Kidney (tissue), 13 donors: ENCODE measurements at regions not wholly inside any gene's neighbourhood (a gene's known extent, or its start where the extent isn't known, plus 50 kb on each side); places are given as distances from the start of the nearest gene placed in this dataset.

ENCODE experiments used
- DNase-seq, 5 donors: peaks; one replicate each; pipeline ENCODE4 v3.0.0-alpha.2; 2013 to 2020
- FAIRE-seq: peaks from 2 replicates; lab custom pipeline; 2012; peaks lifted over from hg19 to GRCh38; lab: Jason Lieb, UNC
- H3K27ac ChIP-seq, 2 donors: one replicate each; pipeline ENCODE4 v1.7.0; 2013; ENCODE audit warnings: low read depth in 2 of 2, low read length in 2 of 2, inconsistent platforms in 1 of 2
- H3K27me3 ChIP-seq: one replicate; pipeline ENCODE4 v1.7.1; 2013; ENCODE audit warnings: low read length, inconsistent platforms; ENCODE audit not compliant: control insufficient read depth, insufficient read depth
- H3K36me3 ChIP-seq, 3 donors: one replicate each; pipeline versions ENCODE4 v1.7.0 to v1.7.1; 2013; ENCODE audit warnings: low read length in 3 of 3, control low read depth in 1 of 3, inconsistent platforms in 1 of 3; ENCODE audit not compliant: insufficient read depth in 3 of 3, control insufficient read depth in 2 of 3
- H3K4me1 ChIP-seq, 3 donors: one replicate each; pipeline versions ENCODE4 v1.7.0 to v1.7.1; 2013; ENCODE audit warnings: low read length in 3 of 3, inconsistent platforms in 1 of 3, low read depth in 1 of 3; ENCODE audit not compliant: control insufficient read depth in 2 of 3, insufficient read depth in 2 of 3
- H3K4me3 ChIP-seq, 3 donors: one replicate each; pipeline versions ENCODE4 v1.7.0 to v1.8.1; 2013; ENCODE audit warnings: low read length in 3 of 3, control low read depth in 1 of 3, inconsistent platforms in 1 of 3
- H3K9ac ChIP-seq, 3 donors: one replicate each; pipeline versions ENCODE4 v1.7.0 to v1.7.1; 2013; ENCODE audit warnings: low read length in 3 of 3, control low read depth in 1 of 3, inconsistent platforms in 1 of 3
- H3K9me3 ChIP-seq, 3 donors: one replicate each; pipeline versions ENCODE4 v1.7.0 to v1.7.1; 2013; ENCODE audit warnings: low read length in 3 of 3, control low read depth in 1 of 3, inconsistent platforms in 1 of 3; ENCODE audit not compliant: control insufficient read depth in 2 of 3, insufficient read depth in 1 of 3
- CTCF ChIP-seq: IDR thresholded peaks from 3 replicates; pipeline ENCODE4 v1.5.1; 2012; ENCODE audit warnings: mild to moderate bottlenecking, moderate library complexity, borderline replicate concordance; ENCODE audit not compliant: insufficient read depth; ENCODE audit errors: extremely low read depth
- intact Hi-C: fragments of 100-400 bp; cut with DNase I; formaldehyde crosslinking; loops from one replicate; pipeline ENCODE4 v1.11.1; 2022
- donor health status: control.
- donor health status: control.
- donor health status: control.
- donor health status: control.
- donor health status: control.
- donor health status: DM: yes; HTN: yes; CAD: no.
- donor health status: Normal renal cell carcinoma (clear cell type).

GRCh38 chr10:29146311-29147100, 142.4 kb upstream of the LYZL1 start:
- Histone ChIP-seq H3K4me1 (peaks cover 0 to 3% (median 0%) of the 10 kb centered on the region in 3 donors), H3K4me3 (no peak overlapping the region), H3K27ac (no peak overlapping the region), H3K36me3 (no peaks in the 10 kb centered on the region), H3K9ac (no peak overlapping the region), H3K9me3 (no peaks in the 10 kb centered on the region), H3K27me3 (no peaks in the 10 kb centered on the region)
- intact Hi-C loops = no loop called here
- no peak for TF ChIP-seq CTCF
- FAIRE-seq = no peak
- no peak for DNase-seq

DNA sequence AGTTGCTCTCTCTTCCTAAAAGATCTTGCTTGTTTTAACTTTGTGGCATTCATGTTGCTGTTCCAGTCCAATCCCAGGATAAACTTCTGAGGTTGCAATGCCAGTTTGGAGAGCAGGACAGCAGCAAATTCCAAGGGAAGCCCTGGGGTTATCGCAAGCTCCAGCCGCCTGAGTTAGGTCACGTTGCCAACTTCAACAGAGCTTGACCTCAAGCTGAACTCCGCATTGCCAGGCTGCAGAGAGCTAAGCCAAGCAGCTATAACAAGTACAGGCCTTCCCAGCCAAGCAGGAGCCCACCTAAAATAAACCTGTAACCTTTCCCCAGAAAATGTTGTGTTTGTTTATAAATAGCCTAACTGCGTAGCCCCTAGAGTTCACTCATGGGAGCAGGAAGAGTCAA, 138.9 kb upstream of the LYZL1 start:
- Histone ChIP-seq H3K4me1 (peaks cover 0 to 3% (median 0%) of the 10 kb centered on the region in 3 donors), H3K9me3 (no peaks in the 10 kb centered on the region), H3K27ac (no peak overlapping the region), H3K36me3 (no peaks in the 10 kb centered on the region), H3K27me3 (no peaks in the 10 kb centered on the region), H3K9ac (no peak overlapping the region), H3K4me3 (no peak overlapping the region)
- intact Hi-C loops = no loop called here
- DNase-seq (peak in 3 of 5 donors; percentile 62 to 65 (median 63)), FAIRE-seq (no peak)
- no peak for TF ChIP-seq CTCF

- H3K27ac ChIP-seq = no peak overlapping the region
- FAIRE-seq (no peak), DNase-seq (no peak)
- intact Hi-C loops = no loop called here
- H3K36me3 ChIP-seq = no peaks in the 10 kb centered on the region
- H3K4me1 ChIP-seq = peaks cover 0 to 3% (median 0%) of the 10 kb centered on the region in 3 donors
- no peak overlapping the region for H3K4me3 ChIP-seq
- no peak overlapping the region for H3K9ac ChIP-seq
- H3K9me3 ChIP-seq = no peaks in the 10 kb centered on the region
- TF ChIP-seq CTCF = no peak
- H3K27me3 ChIP-seq = no peaks in the 10 kb centered on the region
Measured at GRCh38 chr10:29151005-29151404, 137.9 kb upstream of the LYZL1 start.

- Histone ChIP-seq H3K9ac (no peak overlapping the region), H3K27me3 (no peaks in the 10 kb centered on the region), H3K4me1 (no peaks in the 10 kb centered on the region), H3K4me3 (no peak overlapping the region), H3K9me3 (no peaks in the 10 kb centered on the region), H3K27ac (no peak overlapping the region), H3K36me3 (no peaks in the 10 kb centered on the region)
- DNase-seq (no peak), FAIRE-seq (no peak)
- TF ChIP-seq CTCF = no peak
- intact Hi-C loops = no loop called here
Measured at GRCh38 chr10:29157321-29157720, 131.5 kb upstream of the LYZL1 start.
